Esophagus squamous epithelium (tissue), 4 donors: ENCODE measurements at regions not wholly inside any gene's neighbourhood (a gene's known extent, or its start where the extent isn't known, plus 50 kb on each side); places are given as distances from the start of the nearest gene placed in this dataset.

Experiments used
- CTCF ChIP-seq, 6 experiments: fragments of 450-650 bp in 4 of 6; fragments of 200-600 bp in 2 of 6; sonication (generic) in 2 of 6; IDR thresholded peaks; one replicate each; pipeline ENCODE4 v1.5.1; 2016 to 2019; ENCODE audit warnings: antibody characterized with exemption in 6 of 6, mild to moderate bottlenecking in 4 of 6, moderate library complexity in 4 of 6
- POLR2A ChIP-seq, 4 donors: fragments of 450-650 bp; IDR thresholded peaks; one replicate each; pipeline ENCODE4 v1.6.1; 2017; ENCODE audit warnings: antibody characterized with exemption in 4 of 4, mild to moderate bottlenecking in 4 of 4, moderate library complexity in 3 of 4

GRCh38 chr10:118823256-118823907 is 68.6 kb upstream of the CACUL1 start:
- TF ChIP-seq CTCF (IDR thresholded peaks at IDR 0.05) (no peak), POLR2A (IDR thresholded peaks at IDR 0.05) (no peak)
